NOMO-1 treated with dmso at 0.1 percent for 144 hours (cell line): ENCODE measurements at regions not wholly inside any gene's neighbourhood (a gene's known extent, or its start where the extent isn't known, plus 50 kb on each side); places are given as distances from the start of the nearest gene placed in this dataset.
"Not testable (repeated sequence)": the region's sequence is repeated elsewhere in the genome, so short reads cannot be mapped to it uniquely, and the experiment has no call there.

Experiments
- DNase-seq: peaks from one replicate; lab custom pipeline; 2025; ENCODE audit not compliant: unreplicated experiment; lab: John Stamatoyannopoulos, UW

GRCh38 chr2:208794288-208794975 lies 387.8 kb downstream of the PTH2R start:
- no peak for DNase-seq

GRCh38 chr2:208798698-208799097 lies 392.1 kb downstream of the PTH2R start:
- no peak for DNase-seq

- no peak for DNase-seq
Measured at GRCh38 chr2:208799397-208799796, 392.8 kb downstream of the PTH2R start.

- DNase-seq: not testable (repeated sequence)
Measured at GRCh38 chr2:208800887-208801286, 394.3 kb downstream of the PTH2R start.

GRCh38 chr2:208807756-208808155 lies 401.2 kb downstream of the PTH2R start:
- DNase-seq: no peak

GRCh38 chr2:208811885-208812284 lies 405.3 kb downstream of the PTH2R start:
- not testable (repeated sequence) for DNase-seq

GRCh38 chr2:208819190-208819589 lies 412.6 kb downstream of the PTH2R start:
- DNase-seq: no peak

GRCh38 chr2:208820014-208820688 lies 413.6 kb downstream of the PTH2R start:
- DNase-seq: no peak

- DNase-seq: no peak
Measured at GRCh38 chr2:208827109-208827508, 420.5 kb downstream of the PTH2R start.

GRCh38 chr2:208827549-208828221 lies 421.1 kb downstream of the PTH2R start:
- no peak for DNase-seq

GRCh38 chr2:208830203-208830602 lies 423.6 kb downstream of the PTH2R start:
- no peak for DNase-seq

- DNase-seq: no peak
Measured at GRCh38 chr2:208847651-208848050, 441.1 kb downstream of the PTH2R start.

- DNase-seq: no peak
Measured at GRCh38 chr2:208854717-208855116, 448.1 kb downstream of the PTH2R start.

GRCh38 chr2:208867374-208867773 lies 460.8 kb downstream of the PTH2R start:
- no peak for DNase-seq

GRCh38 chr2:208872591-208872990 lies 466.0 kb downstream of the PTH2R start:
- no peak for DNase-seq

GRCh38 chr2:208879666-208880065 lies 473.1 kb downstream of the PTH2R start:
- no peak for DNase-seq

GRCh38 chr2:208880171-208880570 lies 473.6 kb downstream of the PTH2R start:
- no peak for DNase-seq

- DNase-seq: no peak
Measured at GRCh38 chr2:208890486-208890885, 483.9 kb downstream of the PTH2R start.

- DNase-seq: no peak
Measured at GRCh38 chr2:208892203-208892602, 485.6 kb downstream of the PTH2R start.

- no peak for DNase-seq
Measured at GRCh38 chr2:208906330-208906729, 499.7 kb downstream of the PTH2R start.

- DNase-seq: no peak
Measured at GRCh38 chr2:208915401-208915800, 508.4 kb upstream of the MAP2 start.

- DNase-seq: no peak
Measured at GRCh38 chr2:208916881-208917280, 507.0 kb upstream of the MAP2 start.
